Testis (tissue), 2 donors: ENCODE measurements at regions not wholly inside any gene's neighbourhood (a gene's known extent, or its start where the extent isn't known, plus 50 kb on each side); places are given as distances from the start of the nearest gene placed in this dataset.

Experiments
- POLR2A ChIP-seq: fragments of 450-650 bp; IDR thresholded peaks from one replicate; pipeline ENCODE4 v1.6.1; 2017; ENCODE audit warnings: antibody characterized with exemption, mild to moderate bottlenecking, moderate library complexity
- TF ChIP-seq, protein P1 (sequence below), 3 experiments: fragments of 450-650 bp in 2 of 3; fragments of 200-600 bp in 1 of 3; sonication (generic) in 1 of 3; IDR thresholded peaks; one replicate each; pipeline ENCODE4 v1.5.1; 2016 to 2019; ENCODE audit warnings: antibody characterized with exemption in 3 of 3, mild to moderate bottlenecking in 2 of 3, moderate library complexity in 1 of 3

DNA sequence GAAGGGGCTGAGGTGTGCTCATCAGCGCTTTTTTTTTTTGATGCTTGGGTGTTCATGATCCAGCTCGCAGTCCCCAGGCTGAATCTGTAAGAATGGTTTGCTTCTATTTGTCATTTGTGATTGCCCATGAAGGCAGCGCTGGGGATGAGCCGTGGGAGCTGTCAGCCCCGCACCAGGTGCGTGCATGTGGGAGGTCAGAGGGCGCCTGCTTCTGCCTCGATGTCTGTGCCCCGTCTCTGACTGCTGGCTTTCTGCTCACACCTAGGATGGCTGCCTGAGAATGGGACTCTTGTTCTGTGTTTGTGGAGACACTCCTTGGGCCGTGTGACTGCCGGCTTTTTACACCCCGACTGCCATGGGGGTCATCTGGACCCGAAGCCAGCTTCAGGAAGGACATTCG is 141.2 kb upstream of the RTL1 start:
- TF ChIP-seq, protein P1, sequence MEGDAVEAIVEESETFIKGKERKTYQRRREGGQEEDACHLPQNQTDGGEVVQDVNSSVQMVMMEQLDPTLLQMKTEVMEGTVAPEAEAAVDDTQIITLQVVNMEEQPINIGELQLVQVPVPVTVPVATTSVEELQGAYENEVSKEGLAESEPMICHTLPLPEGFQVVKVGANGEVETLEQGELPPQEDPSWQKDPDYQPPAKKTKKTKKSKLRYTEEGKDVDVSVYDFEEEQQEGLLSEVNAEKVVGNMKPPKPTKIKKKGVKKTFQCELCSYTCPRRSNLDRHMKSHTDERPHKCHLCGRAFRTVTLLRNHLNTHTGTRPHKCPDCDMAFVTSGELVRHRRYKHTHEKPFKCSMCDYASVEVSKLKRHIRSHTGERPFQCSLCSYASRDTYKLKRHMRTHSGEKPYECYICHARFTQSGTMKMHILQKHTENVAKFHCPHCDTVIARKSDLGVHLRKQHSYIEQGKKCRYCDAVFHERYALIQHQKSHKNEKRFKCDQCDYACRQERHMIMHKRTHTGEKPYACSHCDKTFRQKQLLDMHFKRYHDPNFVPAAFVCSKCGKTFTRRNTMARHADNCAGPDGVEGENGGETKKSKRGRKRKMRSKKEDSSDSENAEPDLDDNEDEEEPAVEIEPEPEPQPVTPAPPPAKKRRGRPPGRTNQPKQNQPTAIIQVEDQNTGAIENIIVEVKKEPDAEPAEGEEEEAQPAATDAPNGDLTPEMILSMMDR (IDR thresholded peaks at IDR 0.05): no peak
- TF ChIP-seq POLR2A: no peak
